Stimulated activated CD4-positive, alpha-beta T cell treated with anti-CD3 and anti-CD28 coated beads, Interleukin-1b, Interleukin-23, amount 100 ng/mL, for 48 hours (primary cell): ENCODE measurements at regions not wholly inside any gene's neighbourhood (a gene's known extent, or its start where the extent isn't known, plus 50 kb on each side); places are given as distances from the start of the nearest gene placed in this dataset.
"Not testable (repeated sequence)": the region's sequence is repeated elsewhere in the genome, so short reads cannot be mapped to it uniquely, and the experiment has no call there.

Experiments
- DNase-seq: peaks from one replicate; pipeline ENCODE4 v3.0.0-alpha.2; 2020

DNA sequence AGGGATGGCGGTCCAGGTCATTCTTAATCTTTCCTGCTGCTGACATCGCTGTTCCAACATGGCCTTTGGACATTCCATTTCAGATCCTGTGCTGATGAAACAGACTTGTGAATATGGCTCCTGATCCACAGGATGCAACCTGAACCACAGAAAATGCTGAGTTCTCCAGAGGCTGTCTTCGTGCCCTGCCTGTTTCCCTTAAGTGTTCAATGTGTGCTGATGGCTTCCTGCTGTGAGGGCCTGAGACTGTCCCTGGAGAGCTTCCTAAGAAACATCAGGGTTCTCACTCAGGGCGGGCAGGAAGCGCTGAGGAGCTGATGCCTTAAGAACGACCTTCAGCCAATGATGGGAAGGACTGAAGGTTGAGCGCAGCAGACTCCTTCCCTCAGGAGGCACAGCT, 909.4 kb downstream of the UQCRFS1 start:
- no peak for DNase-seq

DNA sequence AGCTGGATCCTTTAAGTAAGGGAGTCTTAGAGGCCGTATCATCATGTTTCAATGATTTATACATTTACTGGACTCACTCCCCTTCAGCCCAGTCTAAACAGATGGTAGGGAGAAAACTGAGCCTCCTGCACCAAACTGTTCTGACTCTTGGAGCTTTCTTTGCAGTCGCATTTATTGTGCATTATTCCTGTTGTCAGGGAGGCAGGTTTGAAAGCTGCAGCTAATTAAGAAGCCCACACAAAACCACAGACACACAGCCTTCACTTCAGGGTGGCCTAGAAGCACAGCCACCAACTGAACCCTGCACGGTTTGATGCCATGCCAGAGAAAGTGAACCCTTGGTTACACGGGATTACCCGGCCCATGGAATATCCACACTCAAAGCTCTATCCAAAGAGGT, 911.0 kb downstream of the UQCRFS1 start:
- DNase-seq: no peak

DNA sequence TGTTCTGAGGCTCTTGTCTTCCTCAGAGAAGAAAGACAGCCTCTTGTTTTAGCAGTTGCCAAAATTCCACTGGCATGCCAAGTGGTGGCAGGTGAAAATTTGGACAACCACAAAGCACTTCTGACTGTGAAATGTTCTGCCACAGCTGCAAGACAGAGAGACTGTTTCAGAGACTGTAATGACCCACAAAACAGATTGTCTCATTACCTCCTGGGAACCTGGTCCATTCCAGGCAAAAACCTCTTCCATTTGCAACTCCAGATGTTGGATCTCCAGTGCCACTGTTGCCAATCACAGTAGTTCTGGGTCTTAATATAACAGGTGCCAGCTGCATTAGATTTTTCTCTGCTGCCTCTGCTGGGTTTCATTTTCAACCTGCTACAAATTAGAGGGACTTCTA, 911.5 kb downstream of the UQCRFS1 start:
- no peak for DNase-seq

DNA sequence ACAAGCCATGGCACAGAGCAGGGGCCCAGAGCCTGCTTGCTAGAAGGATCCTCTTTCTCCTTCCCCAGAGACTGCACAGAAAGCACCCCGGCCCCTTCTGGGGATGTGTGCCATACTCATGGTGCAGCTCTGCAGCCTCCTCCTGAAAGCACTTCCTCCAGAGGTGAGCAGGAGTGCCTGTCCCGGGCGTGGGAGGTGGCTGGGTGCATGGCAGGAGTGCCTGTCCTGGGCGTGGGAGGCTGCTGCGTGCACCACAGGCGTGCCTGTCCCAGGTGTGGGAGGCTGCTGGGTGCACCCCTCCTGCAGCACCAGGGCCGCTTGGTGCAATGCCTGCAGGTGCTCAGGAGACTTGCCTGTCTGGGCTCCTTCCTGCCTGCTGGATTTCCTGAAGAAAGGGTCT, 913.3 kb downstream of the UQCRFS1 start:
- no peak for DNase-seq

DNA sequence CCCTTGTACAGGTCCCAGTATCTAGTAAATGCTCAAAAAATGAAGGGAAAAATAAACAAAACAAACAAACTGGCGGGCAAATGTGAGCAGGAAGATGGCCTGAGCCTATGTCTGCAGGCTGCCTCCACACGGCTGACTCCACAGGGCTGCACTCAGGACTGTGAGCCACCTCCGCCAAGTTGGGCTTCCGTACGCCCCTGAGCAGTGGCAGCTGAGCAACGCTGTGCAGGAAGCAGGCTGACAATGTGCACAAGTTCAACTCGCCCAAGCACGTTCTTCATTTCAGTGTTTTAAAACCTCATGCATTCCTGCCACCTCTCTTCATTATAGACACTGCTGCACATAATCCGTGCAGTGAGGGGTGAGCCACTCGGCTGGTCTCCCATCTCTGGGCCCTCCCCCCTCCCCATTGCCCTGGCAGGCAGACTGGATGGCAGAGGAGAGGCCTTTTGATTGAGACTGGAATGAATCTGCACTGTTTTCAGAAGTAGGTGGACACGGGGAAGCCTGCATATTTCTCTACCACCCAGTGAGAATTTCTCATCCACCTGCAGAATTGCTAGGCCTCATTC, 915.3 kb downstream of the UQCRFS1 start:
- no peak for DNase-seq

DNA sequence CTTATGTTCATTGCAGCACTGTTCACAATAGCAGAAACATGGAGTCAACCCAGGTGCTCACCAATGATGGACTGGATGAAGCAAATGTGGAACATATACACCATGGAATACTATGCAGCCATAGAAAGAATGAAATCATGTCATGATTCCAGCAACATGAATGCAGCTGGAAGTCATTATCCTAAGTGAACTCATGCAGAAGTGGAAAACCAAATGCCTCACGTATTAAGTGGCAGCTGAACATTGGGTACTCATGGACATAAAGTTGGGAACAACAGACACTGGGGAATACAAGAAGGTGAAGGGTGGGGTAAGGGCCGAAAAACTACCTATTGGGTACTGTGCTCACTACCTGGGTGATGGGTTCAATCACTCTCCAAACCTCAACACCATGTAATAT, 915.9 kb downstream of the UQCRFS1 start:
- DNase-seq: no peak

DNA sequence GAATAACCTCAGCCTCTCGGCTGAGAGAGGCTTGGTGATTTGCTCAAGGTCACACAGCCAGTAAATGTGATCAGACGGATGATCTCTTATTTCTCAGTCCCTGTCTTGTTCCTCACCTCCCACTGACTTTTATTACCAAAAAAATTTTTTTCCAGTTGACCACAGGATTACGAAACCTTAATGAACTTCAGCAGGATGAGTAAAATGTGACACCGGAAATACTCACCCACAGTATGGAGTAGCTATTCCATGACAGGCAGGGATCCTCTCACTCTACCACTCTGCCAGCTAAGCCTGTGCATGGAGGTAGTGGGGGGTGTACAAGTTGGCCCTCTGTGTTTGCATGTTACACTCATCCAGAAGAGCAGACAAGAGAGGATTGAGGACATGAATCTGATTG, 916.4 kb downstream of the UQCRFS1 start:
- no peak for DNase-seq

DNA sequence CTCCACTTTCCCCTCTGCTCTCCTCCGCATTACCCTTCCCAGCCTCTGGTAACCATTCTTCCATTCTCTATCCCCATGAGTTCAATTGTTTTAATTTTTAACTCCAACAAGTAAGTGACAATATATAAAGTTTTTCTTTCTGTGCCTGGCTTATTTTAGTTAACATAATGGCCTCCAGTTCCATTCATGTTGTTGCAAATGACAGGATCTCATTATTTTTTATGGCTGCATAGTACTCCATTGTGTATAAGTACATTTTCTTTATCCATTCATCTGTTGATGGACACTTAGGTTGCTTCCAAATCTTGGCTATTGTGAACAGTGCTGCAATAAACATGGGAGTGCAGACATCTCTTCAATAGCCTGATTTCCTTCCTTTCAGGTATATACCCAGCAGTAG, 918.0 kb downstream of the UQCRFS1 start:
- not testable (repeated sequence) for DNase-seq

DNA sequence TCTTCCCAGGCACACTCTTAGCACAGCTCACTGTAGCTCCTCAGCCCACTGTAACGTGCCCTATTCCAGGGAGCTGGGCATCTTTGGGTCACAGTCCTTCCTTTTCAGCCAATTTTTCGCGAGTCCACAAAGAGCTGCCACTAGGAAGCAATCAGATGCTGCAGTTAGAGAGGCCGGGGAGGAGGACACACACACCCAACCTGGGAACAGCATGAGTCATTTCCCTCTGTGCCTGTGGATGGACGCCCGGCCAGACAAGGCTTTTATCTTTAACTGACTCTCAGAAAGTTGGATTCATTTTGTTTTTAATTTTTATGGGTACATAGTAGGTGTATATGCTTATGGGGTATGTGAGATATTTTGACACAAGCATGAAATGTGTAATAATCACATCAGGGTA, 918.6 kb downstream of the UQCRFS1 start:
- no peak for DNase-seq

DNA sequence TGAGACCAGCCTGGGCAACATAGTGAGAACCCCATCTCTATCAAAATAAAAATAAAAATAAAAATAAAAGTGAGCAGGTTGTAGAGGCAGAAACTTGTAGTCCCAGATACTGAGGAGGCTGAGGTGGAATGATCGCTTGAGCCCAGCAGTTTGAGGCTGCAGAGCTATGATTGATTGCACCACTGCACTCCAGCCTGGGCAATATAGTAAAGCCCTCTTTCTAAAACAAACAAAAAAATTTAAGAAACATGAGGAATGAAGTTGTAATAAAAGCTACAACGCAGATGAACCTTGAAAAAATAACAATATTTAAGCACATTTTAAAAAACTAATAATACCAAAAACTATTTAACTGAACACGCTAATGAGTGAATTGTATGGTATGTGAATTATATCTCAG, 919.3 kb downstream of the UQCRFS1 start:
- DNase-seq: no peak

DNA sequence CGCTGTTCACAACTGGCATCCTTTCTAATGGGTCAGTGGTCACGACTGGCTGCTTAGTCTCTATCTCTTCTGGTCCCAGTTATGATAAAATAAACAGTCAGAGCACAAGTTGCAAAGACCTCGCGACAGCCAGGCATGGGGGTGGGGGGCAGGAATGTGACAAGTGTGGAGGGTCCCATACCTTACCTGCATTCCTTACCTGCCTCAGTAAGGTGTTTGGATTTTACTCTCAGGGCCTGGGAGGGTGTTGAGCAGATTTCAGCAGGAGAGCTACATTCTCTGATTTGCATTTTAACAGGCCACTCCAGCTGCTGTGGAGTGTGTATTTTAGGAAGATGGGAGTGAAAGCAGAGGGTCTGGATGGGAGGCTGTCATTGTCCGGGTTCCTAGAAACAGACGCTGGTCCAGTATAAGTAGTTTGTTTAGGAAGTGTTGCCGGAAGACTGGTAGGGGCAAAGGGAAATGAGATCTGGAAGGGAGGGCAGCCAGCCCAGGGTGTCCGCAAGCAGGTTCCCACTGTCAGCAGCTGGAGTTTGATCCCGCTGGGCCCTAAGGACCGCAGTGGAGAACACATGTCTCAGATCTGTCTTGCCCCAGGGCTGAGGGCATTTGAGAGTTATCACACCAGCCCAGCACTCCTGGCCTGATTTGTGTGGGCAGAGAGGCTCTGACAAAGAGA, 920.0 kb downstream of the UQCRFS1 start:
- DNase-seq: no peak

DNA sequence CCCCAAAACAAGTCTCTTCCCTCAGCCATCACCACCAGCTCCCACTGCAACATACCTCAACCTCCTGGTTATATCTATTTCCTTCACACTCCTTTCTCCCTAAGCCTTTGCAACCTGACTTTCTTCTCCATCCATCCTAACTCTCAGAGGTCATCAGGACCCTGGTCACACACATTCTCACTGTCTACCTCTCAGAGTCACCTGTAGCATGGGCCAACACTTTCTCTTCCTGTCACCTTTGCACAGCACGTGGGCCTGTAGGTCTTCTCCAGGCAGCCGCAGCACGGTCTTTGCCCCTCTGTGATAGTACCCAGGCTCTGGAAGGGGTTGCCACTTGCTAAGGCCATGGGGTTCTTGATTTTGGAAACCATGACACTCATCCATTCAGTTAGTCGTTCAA, 921.1 kb downstream of the UQCRFS1 start:
- DNase-seq: no peak

DNA sequence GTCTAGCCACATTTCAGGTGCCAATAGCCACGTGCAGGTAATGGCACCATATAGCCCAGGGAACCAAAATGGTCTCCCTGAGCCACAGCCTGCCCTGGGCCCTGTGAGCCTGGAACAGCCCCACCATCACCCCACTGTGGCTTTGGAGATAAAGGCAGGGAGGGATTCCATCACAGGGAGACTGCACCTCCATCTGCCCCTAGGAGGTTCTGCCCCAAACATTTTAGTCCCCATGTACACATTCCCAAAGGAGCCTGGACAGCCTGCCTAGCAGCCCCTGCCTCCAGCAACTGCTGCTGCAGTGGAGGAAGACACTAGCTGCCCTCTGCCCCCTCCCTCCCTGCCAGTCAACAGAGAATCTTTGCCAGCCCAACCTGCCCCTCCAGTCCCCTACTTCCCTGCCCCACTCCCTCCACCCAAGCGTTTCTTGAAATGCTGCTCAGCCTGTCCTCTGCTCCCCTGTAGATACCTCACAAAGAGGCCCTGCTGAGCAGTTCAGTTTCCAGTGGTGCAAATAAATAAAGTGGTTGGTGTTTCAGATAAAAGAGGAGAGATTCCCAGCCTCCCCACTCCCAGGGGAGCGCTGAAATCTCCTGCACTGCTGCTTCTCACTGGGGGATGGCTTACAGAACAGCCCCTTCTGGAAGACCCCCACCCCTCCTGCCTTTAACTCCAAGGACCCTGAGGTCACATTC, 921.8 kb downstream of the UQCRFS1 start:
- no peak for DNase-seq

DNA sequence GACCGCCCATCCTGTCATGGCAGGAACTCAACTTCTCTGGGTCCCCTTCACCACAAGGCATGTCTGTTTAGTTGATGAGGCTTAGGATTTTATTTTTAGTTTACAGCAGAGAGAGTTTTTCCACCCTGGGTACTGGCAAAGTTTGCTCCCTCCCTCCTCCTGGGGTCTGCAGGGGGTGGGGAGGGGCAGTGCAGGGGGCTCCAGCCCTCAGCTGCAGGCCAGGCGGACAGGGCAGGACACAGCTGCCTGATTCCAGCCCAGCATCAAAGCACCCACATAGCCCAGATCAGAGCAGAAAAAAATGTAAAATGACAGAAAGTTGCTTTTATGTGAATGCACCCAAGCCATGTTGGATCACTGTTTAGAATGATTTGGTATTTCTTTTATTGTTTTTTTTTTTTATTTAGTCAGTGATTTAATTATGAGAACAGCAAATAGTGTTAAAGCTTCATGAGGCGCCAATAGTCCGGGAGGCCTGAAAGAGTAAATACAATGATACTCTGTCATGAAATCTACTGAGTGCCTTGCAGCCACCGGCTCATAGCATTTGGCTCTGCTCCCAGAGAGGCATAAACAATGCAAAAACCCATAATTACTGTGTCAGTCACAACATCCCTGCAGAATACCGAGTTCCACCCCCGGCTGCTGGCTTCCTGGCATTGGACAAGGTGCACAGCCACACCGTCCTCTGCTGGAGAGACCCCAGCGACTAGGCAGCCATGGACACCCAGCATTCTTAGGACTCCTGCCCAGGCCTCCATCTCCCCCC, 923.5 kb downstream of the UQCRFS1 start:
- no peak for DNase-seq

DNA sequence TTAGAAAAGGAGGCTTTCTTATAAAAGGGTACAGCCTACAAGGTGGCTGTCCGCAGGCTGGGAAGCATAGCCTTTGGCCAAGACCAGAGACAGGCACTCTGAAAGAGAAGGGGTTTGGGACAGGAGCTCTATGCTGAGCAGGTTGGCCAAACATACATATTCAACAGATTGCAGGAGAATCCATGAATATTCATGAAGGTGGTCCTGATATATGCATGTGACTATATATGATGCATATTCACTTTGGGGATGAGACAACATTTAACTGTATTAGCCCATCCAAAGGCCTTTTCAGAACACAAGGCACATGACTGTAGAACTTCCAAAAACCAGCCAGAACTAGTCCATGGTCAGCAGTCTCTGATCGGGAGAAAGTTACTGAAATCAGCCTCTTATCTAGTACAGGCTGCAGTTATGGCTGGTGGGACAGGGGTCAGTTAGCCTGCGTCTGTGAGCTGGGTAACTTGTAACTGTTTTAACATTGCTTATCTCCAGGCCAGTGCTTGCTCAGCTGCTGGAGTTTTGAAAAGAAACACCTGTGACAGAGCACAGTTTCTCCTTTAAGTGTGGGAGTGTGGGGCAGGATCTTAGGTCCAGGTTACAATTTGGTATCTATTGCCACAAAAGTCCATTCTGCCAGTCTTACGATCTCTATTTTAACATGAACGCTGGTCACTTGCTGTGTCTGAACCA, 924.2 kb downstream of the UQCRFS1 start:
- DNase-seq: no peak

DNA sequence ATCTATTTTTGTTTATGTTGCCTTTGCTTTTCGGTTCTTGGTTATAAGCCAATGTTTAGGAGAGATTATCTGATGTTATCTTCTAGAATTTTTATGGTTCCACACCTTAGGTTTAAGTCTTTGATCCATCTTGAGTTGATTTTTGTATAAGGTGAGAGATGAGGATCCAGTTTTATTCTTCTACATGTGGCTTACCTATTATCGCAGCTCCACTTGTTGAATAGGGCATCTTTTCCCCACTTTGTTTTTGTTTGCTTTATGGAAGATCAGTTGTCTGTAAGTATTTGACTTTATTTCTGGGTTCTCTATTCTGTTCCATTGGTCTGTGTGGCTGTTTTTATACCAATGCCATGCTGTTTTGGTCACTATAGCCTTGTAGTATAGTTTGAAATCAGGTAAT, 927.0 kb downstream of the UQCRFS1 start:
- no peak for DNase-seq

DNA sequence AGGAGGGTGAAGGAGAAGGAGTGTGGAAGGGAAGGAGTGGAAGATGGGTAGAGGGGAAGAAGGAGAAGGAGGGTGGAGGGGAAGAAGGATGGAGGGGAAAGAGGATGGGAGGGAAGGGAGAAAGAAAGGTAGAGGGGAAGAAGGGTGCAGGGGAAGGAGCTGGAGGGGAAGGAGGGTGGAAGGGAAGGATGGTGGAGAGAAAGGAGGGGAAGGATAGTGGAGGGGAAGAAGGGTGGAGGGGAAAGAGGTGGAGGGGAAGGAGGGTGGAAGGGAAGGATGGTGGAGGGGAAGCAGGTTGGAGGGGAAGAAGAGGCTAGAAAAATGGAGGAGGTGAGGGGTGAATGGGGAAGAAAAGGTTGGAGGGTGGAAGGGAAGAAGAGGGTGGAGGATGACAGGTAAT, 927.9 kb downstream of the UQCRFS1 start:
- no peak for DNase-seq

DNA sequence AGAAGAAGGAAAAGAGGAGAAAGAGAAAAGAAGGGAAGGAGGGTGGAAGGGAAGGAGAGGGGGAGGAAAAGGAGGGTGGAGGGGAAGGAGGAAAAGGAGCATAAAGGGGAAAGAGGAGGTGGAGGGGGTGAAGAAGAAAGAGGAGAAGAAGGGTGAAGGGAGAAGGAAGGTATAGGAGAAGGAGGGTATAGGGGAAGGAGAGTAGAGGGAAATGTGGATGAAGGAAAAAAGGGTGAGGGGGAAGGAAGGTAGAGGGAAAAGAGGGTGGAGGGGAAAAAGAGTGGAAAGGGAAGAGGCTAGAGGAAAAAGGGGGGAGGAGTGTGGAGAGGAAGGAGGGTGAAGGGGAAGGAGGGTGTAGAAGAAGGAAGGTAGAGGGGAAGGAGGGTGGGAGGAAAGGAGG, 928.6 kb downstream of the UQCRFS1 start:
- DNase-seq: no peak

DNA sequence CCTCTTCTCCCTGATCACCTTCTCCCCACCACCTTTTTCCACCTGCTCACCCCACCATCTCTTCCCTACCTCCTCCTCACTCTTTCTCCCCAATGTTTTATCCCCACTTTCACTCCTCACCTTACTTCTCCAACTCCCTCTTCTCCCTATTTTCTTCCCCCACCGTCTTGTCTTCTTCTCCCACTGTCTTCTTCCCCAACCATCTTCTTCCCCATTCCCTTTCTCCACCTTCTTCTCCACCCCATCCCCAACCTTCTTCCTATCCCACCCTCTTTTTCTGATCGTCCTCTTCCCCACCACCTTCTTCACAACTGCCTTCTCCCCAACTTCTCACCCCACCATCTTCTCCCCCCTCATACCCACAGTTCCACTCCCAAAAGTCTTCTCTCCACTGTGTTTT, 929.4 kb downstream of the UQCRFS1 start:
- no peak for DNase-seq

DNA sequence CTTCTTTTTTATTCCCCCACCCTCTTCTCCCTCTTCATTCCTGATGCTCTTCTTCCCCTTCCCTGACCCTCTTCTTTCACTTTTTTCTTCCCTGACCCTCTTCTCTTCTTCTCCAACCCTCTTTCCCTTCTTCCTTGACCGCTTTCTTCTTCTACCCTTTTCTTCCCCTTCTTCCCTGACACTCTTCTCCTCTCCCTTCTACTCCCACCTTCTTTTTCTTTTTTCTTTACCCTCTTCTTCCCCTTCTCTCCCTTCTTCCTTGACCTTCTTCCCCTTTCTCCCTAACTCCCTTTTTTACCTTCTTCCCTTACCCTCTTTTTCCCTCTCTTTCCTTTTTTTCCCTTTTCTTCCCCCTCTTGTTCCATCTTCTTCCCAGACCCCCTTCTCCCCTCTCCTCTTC, 931.3 kb downstream of the UQCRFS1 start:
- DNase-seq: no peak

DNA sequence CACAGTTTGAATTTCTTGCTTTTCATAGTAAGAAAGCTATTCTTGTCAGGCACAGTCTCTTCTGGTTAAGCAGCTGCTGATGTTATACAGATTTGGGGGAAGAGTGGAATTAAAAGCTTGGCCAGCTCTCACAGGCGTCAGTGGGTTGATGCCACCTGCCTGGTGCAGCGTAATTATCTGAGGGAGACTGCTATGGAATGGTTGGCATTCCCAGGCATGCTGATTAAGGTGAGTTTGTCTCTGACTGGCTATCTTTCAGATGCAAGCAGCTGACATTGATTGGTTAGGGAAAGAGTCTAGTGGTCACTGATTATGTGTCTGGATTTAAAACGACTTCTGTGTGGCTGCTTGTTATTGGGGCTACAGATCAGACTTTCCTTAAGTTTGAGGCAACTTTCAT, 948.4 kb downstream of the UQCRFS1 start:
- no peak for DNase-seq

DNA sequence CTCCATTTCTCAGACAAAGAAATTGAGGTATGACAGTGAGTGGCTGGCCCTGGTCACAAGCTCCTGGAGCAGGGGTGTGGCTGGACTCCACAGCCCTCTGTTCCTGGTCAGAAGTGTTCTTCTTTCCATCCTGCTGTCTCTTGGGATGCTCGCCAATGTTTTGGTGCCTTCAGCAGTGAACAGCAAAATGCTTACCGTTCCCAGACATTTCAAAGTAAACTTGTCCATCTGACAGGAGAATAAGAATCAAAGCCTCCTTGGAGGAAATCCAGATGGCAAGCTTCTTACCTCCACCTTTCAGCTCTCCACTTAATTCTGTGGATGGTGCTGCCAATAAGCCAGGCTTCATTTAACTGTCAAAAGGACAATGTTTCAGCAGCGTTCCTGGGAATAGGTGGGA, 954.1 kb downstream of the UQCRFS1 start:
- DNase-seq: no peak

DNA sequence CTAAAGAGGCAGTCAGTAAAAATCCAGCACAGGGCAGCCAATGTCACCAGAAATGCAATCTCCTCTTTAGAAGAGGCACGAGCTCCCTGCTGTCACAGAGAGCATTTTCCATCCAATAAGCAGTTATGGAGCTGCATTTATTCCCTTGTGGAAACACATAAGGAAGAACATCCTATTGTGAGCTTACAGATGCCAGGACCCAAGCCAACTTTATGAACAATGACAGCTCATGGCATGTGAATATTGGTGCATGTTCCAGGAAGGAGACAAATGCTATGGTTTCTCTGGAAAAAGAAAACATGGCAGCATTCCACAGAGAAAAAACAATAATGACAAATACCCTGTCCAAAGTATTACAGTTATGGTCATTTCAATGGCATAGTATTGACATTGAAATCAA, 955.6 kb downstream of the UQCRFS1 start:
- DNase-seq: no peak
